Pancreas (tissue), 10 donors: ENCODE measurements at regions not wholly inside any gene's neighbourhood (a gene's known extent, or its start where the extent isn't known, plus 50 kb on each side); places are given as distances from the start of the nearest gene placed in this dataset.

Source experiments
- ATAC-seq, 4 donors: fragments of 200-7000 bp; cut with Tn5 transposase; one replicate each; pipeline versions ENCODE4 v1.8.0 to v1.9.1; 2020; ENCODE audit warnings: mild to moderate bottlenecking in 4 of 4, moderate library complexity in 4 of 4
- DNase-seq, 6 donors: peaks; one replicate each; pipeline ENCODE4 v3.0.0-alpha.2; 2020
- FAIRE-seq: peaks from 2 replicates; lab custom pipeline; 2012; peaks lifted over from hg19 to GRCh38; lab: Jason Lieb, UNC
- H3K27ac ChIP-seq, 4 donors: fragments of 200-600 bp; sonication (generic); 1 replicate in 3 of 4; 2 replicates in 1 of 4; pipeline versions ENCODE4 v1.5.0 to v1.8.0; 2020
- H3K27me3 ChIP-seq, 4 donors: fragments of 200-600 bp; one replicate each; pipeline ENCODE4 v1.8.0; 2021
- H3K36me3 ChIP-seq, 3 donors: fragments of 200-600 bp; sonication (generic) in 1 of 3; one replicate each; pipeline versions ENCODE4 v1.5.0 to v1.8.0; 2020 to 2021
- H3K4me1 ChIP-seq, 3 donors: fragments of 200-600 bp; one replicate each; pipeline ENCODE4 v1.8.0; 2021
- H3K4me3 ChIP-seq, 4 donors: fragments of 200-600 bp; sonication (generic) in 2 of 4; one replicate each; pipeline versions ENCODE4 v1.5.0 to v1.8.0; 2020 to 2021
- H3K9me3 ChIP-seq, 4 donors: fragments of 200-600 bp; one replicate each; pipeline ENCODE4 v1.8.0; 2021
- CTCF ChIP-seq, 4 donors: fragments of 200-600 bp; sonication (generic) in 3 of 4; IDR thresholded peaks; one replicate each; pipeline versions ENCODE4 v1.5.0 to v1.8.0; 2021; ENCODE audit warnings: antibody characterized with exemption in 4 of 4
- WGBS, 2 donors: extraction: QIAGEN DNeasy Blood & Tissue Kit; methylation state at CpG; one replicate each; pipeline ENCODE4 v1.1.7; 2013; 5-methylcytosine and 5-hydroxymethylcytosine counted together
- intact Hi-C, 3 donors: fragments of 100-400 bp; cut with DNase I; formaldehyde crosslinking; loops; one replicate each; pipeline versions ENCODE4 v1.11.1 to v1.14.2; 2022
- donor health status: healthy with polysubstance abuse.
- donor health status: DM: no; HTN: no; CAD: no; lungs with moderate emphysema.
- donor health status: DM: no; HTN: no; CAD: no.
- donor health status: control.
- donor health status: control.
- donor health status: Bipolar disorder and iron deficiency.
- donor health status: DM: yes; HTN: yes; CAD: no.
- donor health status: DM: no; HTN: no; CAD: no.
- donor health status: DM: no; HTN: no; CAD: no.
- donor health status: DM: yes; HTN: yes; CAD: no.

GRCh38 chr6:153613719-153614455, 425.2 kb upstream of the OPRM1 start:
- FAIRE-seq, result no peak
- H3K4me1 ChIP-seq, result peaks cover 0 to 4% (median 3%) of the 10 kb centered on the region in 3 donors
- intact Hi-C loops, result no loop called here

GRCh38 chr6:153602401-153602800, 436.6 kb upstream of the OPRM1 start:
- intact Hi-C loops, result no loop called here
- 56 to 61% methylated on average over 2 of the region's 2 CpGs for WGBS, 2 donors
- Histone ChIP-seq H3K4me1 (no peaks in the 10 kb centered on the region), H3K27ac (no peak overlapping the region), H3K4me3 (no peak overlapping the region), H3K27me3 (no peaks in the 10 kb centered on the region), H3K36me3 (no peaks in the 10 kb centered on the region), H3K9me3 (no peaks in the 10 kb centered on the region)
- TF ChIP-seq CTCF (IDR thresholded peaks at IDR 0.05), result no peak
- no peak for FAIRE-seq
- ATAC-seq, result no peak
- no peak for DNase-seq

More at GRCh38 chr6:153613719-153614455, 425.2 kb upstream of the OPRM1 start:
- ATAC-seq (peak in 2 of 4 donors; percentile 34 to 59), DNase-seq (no peak)
- Histone ChIP-seq H3K36me3 (no peaks in the 10 kb centered on the region), H3K27me3 (no peaks in the 10 kb centered on the region), H3K4me3 (no peak overlapping the region), H3K27ac (no peak overlapping the region), H3K9me3 (no peaks in the 10 kb centered on the region)
- no peak for TF ChIP-seq CTCF (IDR thresholded peaks at IDR 0.05)

GRCh38 chr6:153599901-153600300, 439.1 kb upstream of the OPRM1 start:
- H3K36me3 ChIP-seq, result no peaks in the 10 kb centered on the region
- intact Hi-C loops, result no loop called here
- no peak for ATAC-seq
- H3K4me3 ChIP-seq, result no peak overlapping the region
- WGBS, 2 donors, result 55 to 73% methylated on average over 1 of the region's 1 CpG
- no peak overlapping the region for H3K27ac ChIP-seq
- FAIRE-seq, result no peak
- no peaks in the 10 kb centered on the region for H3K9me3 ChIP-seq
- no peak for TF ChIP-seq CTCF (IDR thresholded peaks at IDR 0.05)
- no peaks in the 10 kb centered on the region for H3K4me1 ChIP-seq
- no peaks in the 10 kb centered on the region for H3K27me3 ChIP-seq
- DNase-seq, result no peak

- ATAC-seq (no peak), FAIRE-seq (no peak)
Observed at GRCh38 chr6:153595903-153596302, 443.1 kb upstream of the OPRM1 start.

More at GRCh38 chr6:153595903-153596302, 443.1 kb upstream of the OPRM1 start:
- intact Hi-C loops, result no loop called here
- DNase-seq, result no peak
- no peaks in the 10 kb centered on the region for H3K36me3 ChIP-seq
- no peak overlapping the region for H3K27ac ChIP-seq
- no peak overlapping the region for H3K4me3 ChIP-seq
- 67 to 77% methylated on average over 2 of the region's 2 CpGs for whole genome bisulfite sequencing, 2 donors
- no peaks in the 10 kb centered on the region for H3K4me1 ChIP-seq
- no peaks in the 10 kb centered on the region for H3K27me3 ChIP-seq
- no peaks in the 10 kb centered on the region for H3K9me3 ChIP-seq
- no peak for TF ChIP-seq CTCF (IDR thresholded peaks at IDR 0.05)
